GM18861 (cell line): ENCODE measurements at regions not wholly inside any gene's neighbourhood (a gene's known extent, or its start where the extent isn't known, plus 50 kb on each side); places are given as distances from the start of the nearest gene placed in this dataset.

ENCODE experiments used
- ATAC-seq: cut with Tn5 transposase; IDR thresholded peaks from one replicate; pipeline ENCODE4 v1.9.1; 2021; ENCODE audit not compliant: unreplicated experiment

- ATAC-seq = no peak
Observed at GRCh38 chr16:85370543-85370880, 242.6 kb upstream of the GSE1 start.

GRCh38 chr16:85370881-85371651 is 242.1 kb upstream of the GSE1 start:
- ATAC-seq = no peak

GRCh38 chr16:85371948-85372347 is 241.2 kb upstream of the GSE1 start:
- no peak for ATAC-seq

- ATAC-seq = no peak
Observed at GRCh38 chr16:85372627-85373372, 240.3 kb upstream of the GSE1 start.

GRCh38 chr16:85373741-85374570 is 239.2 kb upstream of the GSE1 start:
- ATAC-seq = no peak

GRCh38 chr16:85374571-85374872 is 238.6 kb upstream of the GSE1 start:
- no peak for ATAC-seq

- ATAC-seq = no peak
Observed at GRCh38 chr16:85375282-85375681, 237.8 kb upstream of the GSE1 start.

GRCh38 chr16:85376292-85377095 is 236.6 kb upstream of the GSE1 start:
- no peak for ATAC-seq

- no peak for ATAC-seq
Observed at GRCh38 chr16:85377388-85378144, 235.6 kb upstream of the GSE1 start.

GRCh38 chr16:85378145-85379040 is 234.7 kb upstream of the GSE1 start:
- ATAC-seq = no peak

- no peak for ATAC-seq
Observed at GRCh38 chr16:85379041-85380001, 233.8 kb upstream of the GSE1 start.

- no peak for ATAC-seq
Observed at GRCh38 chr16:85380002-85380395, 233.1 kb upstream of the GSE1 start.

GRCh38 chr16:85380905-85381737 is 232.0 kb upstream of the GSE1 start:
- no peak for ATAC-seq

- no peak for ATAC-seq
Observed at GRCh38 chr16:85381738-85382592, 231.2 kb upstream of the GSE1 start.

GRCh38 chr16:85382717-85383118 is 230.4 kb upstream of the GSE1 start:
- no peak for ATAC-seq
